ENCODE measurements at regions not wholly inside any gene's neighbourhood (a gene's known extent, or its start where the extent isn't known, plus 50 kb on each side); places are given as distances from the start of the nearest gene placed in this dataset.

DNA sequence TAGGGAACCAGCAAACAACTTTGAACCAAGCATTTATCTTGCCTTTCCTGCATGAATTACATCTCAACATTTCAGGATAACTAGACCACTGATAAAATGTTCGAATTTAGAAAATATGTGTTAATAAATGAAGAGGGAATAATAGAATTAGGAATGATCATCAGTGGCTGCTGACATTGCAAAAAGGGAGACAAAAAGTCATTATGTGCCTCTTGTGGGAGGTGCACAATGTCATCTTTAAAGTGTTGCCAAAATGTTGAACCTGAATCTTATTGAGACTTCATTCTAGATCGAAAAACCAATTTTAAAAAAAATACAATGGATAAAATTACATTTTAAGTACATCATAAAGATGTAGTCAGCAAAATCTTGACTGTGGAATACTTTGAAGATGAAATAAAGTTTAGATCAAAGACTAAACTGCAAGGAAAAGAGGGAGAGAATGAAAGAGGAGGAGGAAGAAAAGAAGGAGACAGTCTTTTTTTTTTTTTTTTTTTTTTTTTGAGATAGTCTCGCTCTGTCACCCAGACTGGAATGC, 299.3 kb downstream of the FBXW7 start:
- ChIA-PET CTCF (no interaction called here), POLR2A (no interaction called here), RAD21 (ENCODE audit: low non-redundant PET in 1 of 2, low total read pairs in 2 of 2, uncharacterized antibody in 2 of 2, unreplicated experiment in 2 of 2) (no interaction called here)
- DNase-seq (ENCODE audit: low read depth, low spot score) (no peak), ATAC-seq (no peak)
- Histone ChIP-seq H3K9me3 (ENCODE audit: control insufficient read depth in 1 of 2, insufficient read depth in 1 of 2, low read depth in 1 of 2, low read length in 2 of 2) (no peaks in the 10 kb centered on the region), H2AFZ (ENCODE audit: low read depth, low read length, poor library complexity, severe bottlenecking) (no peak overlapping the region), H3K9me2 (ENCODE audit: insufficient read depth) (no peaks in the 10 kb centered on the region), H3K9ac (ENCODE audit: low read length) (no peak overlapping the region), H3K27me3 (ENCODE audit: insufficient read depth, low read length) (no peaks in the 10 kb centered on the region), H3K36me3 (ENCODE audit: control insufficient read depth in 1 of 2, insufficient read depth in 2 of 2, low read length in 2 of 2) (no peaks in the 10 kb centered on the region), H3K27ac (ENCODE audit: low read depth, low read length) (no peak overlapping the region), H4K20me1 (ENCODE audit: insufficient read depth) (no peaks in the 10 kb centered on the region), H3K4me2 (ENCODE audit: low read length) (no peak overlapping the region), H3K4me3 (replicated peaks in 1 of 2; ENCODE audit: low read depth in 1 of 2, low read length in 2 of 2) (no peak overlapping the region), H3K79me2 (ENCODE audit: insufficient read depth, low read length) (no peaks in the 10 kb centered on the region), H3K4me1 (ENCODE audit: control insufficient read depth in 1 of 2, insufficient read depth in 2 of 2, low read length in 2 of 2) (no peaks in the 10 kb centered on the region)
- no TSS peak for BruUV-seq (replicated peaks)
- intact Hi-C loops (cut with micrococcal nuclease) = no loop called here
- TF ChIP-seq ZNF274 (IDR thresholded peaks at IDR 0.05; ENCODE audit: low read depth, low read length) (no peak), CEBPB (IDR thresholded peaks at IDR 0.05; ENCODE audit: low read depth) (no peak)

DNA sequence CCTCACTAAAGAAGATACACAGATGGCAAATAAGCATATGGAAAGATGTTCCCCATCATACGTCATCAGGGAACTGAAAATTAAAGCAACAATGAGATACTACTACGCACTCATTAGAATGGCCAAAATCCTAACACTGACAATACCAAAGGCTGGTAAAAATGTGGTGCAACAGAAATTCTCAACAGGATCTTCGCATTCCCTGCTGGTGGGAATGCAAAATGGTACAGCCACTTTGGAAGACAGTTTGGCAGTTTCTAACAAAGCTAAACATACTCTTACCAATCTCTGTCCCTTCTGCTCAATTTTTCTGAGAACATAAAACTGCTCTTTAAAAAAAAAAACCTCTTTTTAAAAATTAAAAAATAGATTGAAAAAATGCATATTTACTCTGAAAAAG, 300.2 kb downstream of the FBXW7 start:
- no peaks in the 10 kb centered on the region for H4K20me1 ChIP-seq (ENCODE audit: insufficient read depth)
- H3K9ac ChIP-seq (ENCODE audit: low read length) = no peak overlapping the region
- no TSS peak for BruUV-seq (replicated peaks)
- intact Hi-C loops (cut with micrococcal nuclease) = no loop called here
- no peaks in the 10 kb centered on the region for H3K9me3 ChIP-seq (ENCODE audit: control insufficient read depth in 1 of 2, insufficient read depth in 1 of 2, low read depth in 1 of 2, low read length in 2 of 2)
- ATAC-seq (no peak), DNase-seq (ENCODE audit: low read depth, low spot score) (no peak)
- no peaks in the 10 kb centered on the region for H3K36me3 ChIP-seq (ENCODE audit: control insufficient read depth in 1 of 2, insufficient read depth in 2 of 2, low read length in 2 of 2)
- no peak overlapping the region for H2AFZ ChIP-seq (ENCODE audit: low read depth, low read length, poor library complexity, severe bottlenecking)
- ChIA-PET POLR2A (no interaction called here), CTCF (no interaction called here), RAD21 (ENCODE audit: low non-redundant PET in 1 of 2, low total read pairs in 2 of 2, uncharacterized antibody in 2 of 2, unreplicated experiment in 2 of 2) (no interaction called here)
- H3K27ac ChIP-seq (ENCODE audit: low read depth, low read length) = no peak overlapping the region
- TF ChIP-seq ZNF274 (IDR thresholded peaks at IDR 0.05; ENCODE audit: low read depth, low read length) (no peak), YY1 (IDR thresholded peaks at IDR 0.05; ENCODE audit: extremely low read depth, insufficient replicate concordance, low read depth, low read length) (no peak), SP1 (IDR thresholded peaks at IDR 0.05; ENCODE audit: low read depth) (no peak), ZFX (IDR thresholded peaks at IDR 0.05) (no peak), RAD21 (IDR thresholded peaks at IDR 0.05; ENCODE audit: low read depth) (no peak), POLR2AphosphoS5 (IDR thresholded peaks at IDR 0.05; ENCODE audit: low read depth, low read length) (no peak)
- TF ChIP-seq, protein P1, sequence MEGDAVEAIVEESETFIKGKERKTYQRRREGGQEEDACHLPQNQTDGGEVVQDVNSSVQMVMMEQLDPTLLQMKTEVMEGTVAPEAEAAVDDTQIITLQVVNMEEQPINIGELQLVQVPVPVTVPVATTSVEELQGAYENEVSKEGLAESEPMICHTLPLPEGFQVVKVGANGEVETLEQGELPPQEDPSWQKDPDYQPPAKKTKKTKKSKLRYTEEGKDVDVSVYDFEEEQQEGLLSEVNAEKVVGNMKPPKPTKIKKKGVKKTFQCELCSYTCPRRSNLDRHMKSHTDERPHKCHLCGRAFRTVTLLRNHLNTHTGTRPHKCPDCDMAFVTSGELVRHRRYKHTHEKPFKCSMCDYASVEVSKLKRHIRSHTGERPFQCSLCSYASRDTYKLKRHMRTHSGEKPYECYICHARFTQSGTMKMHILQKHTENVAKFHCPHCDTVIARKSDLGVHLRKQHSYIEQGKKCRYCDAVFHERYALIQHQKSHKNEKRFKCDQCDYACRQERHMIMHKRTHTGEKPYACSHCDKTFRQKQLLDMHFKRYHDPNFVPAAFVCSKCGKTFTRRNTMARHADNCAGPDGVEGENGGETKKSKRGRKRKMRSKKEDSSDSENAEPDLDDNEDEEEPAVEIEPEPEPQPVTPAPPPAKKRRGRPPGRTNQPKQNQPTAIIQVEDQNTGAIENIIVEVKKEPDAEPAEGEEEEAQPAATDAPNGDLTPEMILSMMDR (IDR thresholded peaks at IDR 0.05 in 2 of 3, conservative IDR thresholded peaks at IDR 0.05 in 1 of 3; ENCODE audit: borderline replicate concordance in 1 of 3, insufficient read depth in 1 of 3, low read depth in 2 of 3, low read length in 2 of 3) = no peak; a peak in 1 of 6 replicates
- no peaks in the 10 kb centered on the region for H3K9me2 ChIP-seq (ENCODE audit: insufficient read depth)
- no peaks in the 10 kb centered on the region for H3K4me1 ChIP-seq (ENCODE audit: control insufficient read depth in 1 of 2, insufficient read depth in 2 of 2, low read length in 2 of 2)
- H3K4me3 ChIP-seq (replicated peaks in 1 of 2; ENCODE audit: low read depth in 1 of 2, low read length in 2 of 2) = no peak overlapping the region
- no peaks in the 10 kb centered on the region for H3K79me2 ChIP-seq (ENCODE audit: insufficient read depth, low read length)
- no peak overlapping the region for H3K4me2 ChIP-seq (ENCODE audit: low read length)
- H3K27me3 ChIP-seq (ENCODE audit: insufficient read depth, low read length) = no peaks in the 10 kb centered on the region
